Thyroid gland (tissue), 4 donors: ENCODE measurements at regions not wholly inside any gene's neighbourhood (a gene's known extent, or its start where the extent isn't known, plus 50 kb on each side); places are given as distances from the start of the nearest gene placed in this dataset.

ENCODE experiments used
- CTCF ChIP-seq, 6 experiments: fragments of 200-600 bp in 3 of 6; fragments of 450-650 bp in 3 of 6; sonication (generic) in 3 of 6; IDR thresholded peaks; one replicate each; pipeline ENCODE4 v1.5.1; 2016 to 2019; ENCODE audit warnings: antibody characterized with exemption in 6 of 6, mild to moderate bottlenecking in 2 of 6, inconsistent platforms in 1 of 6, moderate library complexity in 1 of 6
- POLR2A ChIP-seq, 2 donors: fragments of 450-650 bp; IDR thresholded peaks; one replicate each; pipeline ENCODE4 v1.6.1; 2017; ENCODE audit warnings: antibody characterized with exemption in 2 of 2, mild to moderate bottlenecking in 2 of 2, moderate library complexity in 1 of 2

DNA sequence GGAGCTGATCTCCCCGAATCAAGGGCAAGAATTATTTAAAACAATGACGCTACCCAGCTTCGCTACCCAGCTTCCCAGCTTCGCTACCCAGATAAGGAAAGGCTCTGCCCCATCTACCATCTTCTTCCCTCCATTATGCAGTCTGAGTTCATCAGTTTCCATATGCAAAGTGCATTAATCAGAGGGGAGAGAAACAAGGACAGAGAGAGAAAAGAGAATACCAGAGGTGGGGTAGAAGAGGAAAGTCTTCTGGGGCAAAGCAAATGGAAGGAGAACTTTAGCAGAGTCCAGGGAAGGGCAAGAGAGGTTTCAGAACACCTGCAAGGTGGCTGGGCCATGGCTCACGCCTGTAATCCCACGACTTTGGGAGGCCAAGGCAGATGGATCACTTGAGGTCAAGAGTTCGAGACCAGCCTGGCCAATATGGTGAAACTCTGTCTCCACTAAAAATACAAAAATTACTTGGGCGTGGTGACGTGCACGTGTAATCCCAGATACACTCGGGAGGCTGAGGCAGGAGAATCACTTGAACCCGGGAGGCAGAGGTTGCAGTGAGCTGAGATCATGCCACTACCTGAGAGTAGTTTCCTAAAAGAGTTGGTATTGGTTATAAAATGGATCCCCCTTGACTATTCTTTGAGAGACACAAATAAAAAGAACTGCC is 70.4 kb upstream of the SPATA12 start:
- TF ChIP-seq CTCF (IDR thresholded peaks at IDR 0.05) (no peak), POLR2A (IDR thresholded peaks at IDR 0.05) (no peak)
